Karpas-422 (cell line): ENCODE measurements at regions not wholly inside any gene's neighbourhood (a gene's known extent, or its start where the extent isn't known, plus 50 kb on each side); places are given as distances from the start of the nearest gene placed in this dataset.

Experiments used
- DNase-seq: peaks from one replicate; pipeline ENCODE4 v3.0.0-alpha.2; 2015
- H2AFZ ChIP-seq: fragments of 200-600 bp; sonication (generic); 2 replicates; pipeline ENCODE4 v1.6.1; 2014; ENCODE audit warnings: antibody characterized with exemption, low read length, mixed read lengths
- H3K27ac ChIP-seq: fragments of 200-600 bp; sonication (generic); 2 replicates; pipeline ENCODE4 v1.5.1; 2014; ENCODE audit warnings: mild to moderate bottlenecking, low read length, moderate library complexity
- H3K27me3 ChIP-seq: fragments of 200-600 bp; sonication (generic); 2 replicates; pipeline ENCODE4 v1.6.1; 2014; ENCODE audit warnings: low read length, mixed read lengths
- H3K36me3 ChIP-seq: fragments of 200-600 bp; sonication (generic); 2 replicates; pipeline ENCODE4 v1.6.1; 2014; ENCODE audit warnings: low read length, mixed read lengths; ENCODE audit not compliant: insufficient read depth
- H3K4me1 ChIP-seq: fragments of 200-600 bp; sonication (generic); 2 replicates; pipeline ENCODE4 v1.6.1; 2014; ENCODE audit warnings: mild to moderate bottlenecking, low read length, mixed read lengths
- H3K4me2 ChIP-seq: fragments of 200-600 bp; sonication (generic); 2 replicates; pipeline ENCODE4 v1.6.1; 2014; ENCODE audit warnings: low read length, low read depth, mild to moderate bottlenecking; ENCODE audit not compliant: poor library complexity, severe bottlenecking
- H3K4me3 ChIP-seq: fragments of 200-600 bp; sonication (generic); 2 replicates; pipeline ENCODE4 v1.5.1; 2014; ENCODE audit warnings: mild to moderate bottlenecking, antibody characterized with exemption, low read length, mixed read lengths
- H3K79me2 ChIP-seq: fragments of 200-600 bp; sonication (generic); 2 replicates; pipeline ENCODE4 v1.6.1; 2014; ENCODE audit warnings: mild to moderate bottlenecking, low read length, mixed read lengths
- H3K9ac ChIP-seq: fragments of 200-600 bp; sonication (generic); 2 replicates; pipeline ENCODE4 v1.6.0; 2014; ENCODE audit warnings: low read length
- H3K9me2 ChIP-seq: fragments of 200-600 bp; sonication (generic), shearing (Covaris generic); replicated peaks from 2 replicates; pipeline ENCODE4 v1.6.0; 2014; ENCODE audit warnings: mild to moderate bottlenecking, low read length, moderate library complexity; ENCODE audit not compliant: insufficient read depth
- H3K9me3 ChIP-seq: fragments of 300-700, 200-600 bp; sonication (generic); 2 replicates; pipeline ENCODE4 v1.6.1; 2014; ENCODE audit warnings: low read length, mixed read lengths
- H4K20me1 ChIP-seq: fragments of 200-600 bp; sonication (generic); 2 replicates; pipeline ENCODE4 v1.6.1; 2014; ENCODE audit warnings: mild to moderate bottlenecking, antibody characterized with exemption, low read length, low read depth; ENCODE audit not compliant: insufficient read depth

- Histone ChIP-seq H3K27me3 (no peaks in the 10 kb centered on the region), H3K36me3 (no peaks in the 10 kb centered on the region), H3K9me2 (no peaks in the 10 kb centered on the region), H2AFZ (no peak overlapping the region), H3K4me2 (no peak overlapping the region), H3K4me3 (no peak overlapping the region), H4K20me1 (no peaks in the 10 kb centered on the region), H3K9me3 (peaks cover 28% of the 10 kb centered on the region), H3K79me2 (no peaks in the 10 kb centered on the region), H3K4me1 (no peaks in the 10 kb centered on the region), H3K27ac (no peak overlapping the region), H3K9ac (no peak overlapping the region)
- DNase-seq = no peak
Measured at GRCh38 chr13:107582171-107582570, 633.2 kb downstream of the LIG4 start.

GRCh38 chr13:107580741-107581412 is 634.5 kb downstream of the LIG4 start:
- H3K9me3 ChIP-seq = peaks cover 18% of the 10 kb centered on the region
- no peak for DNase-seq
- no peaks in the 10 kb centered on the region for H3K9me2 ChIP-seq
- H3K79me2 ChIP-seq = no peaks in the 10 kb centered on the region
- no peak overlapping the region for H2AFZ ChIP-seq
- no peaks in the 10 kb centered on the region for H3K27me3 ChIP-seq
- no peaks in the 10 kb centered on the region for H4K20me1 ChIP-seq
- H3K27ac ChIP-seq = no peak overlapping the region
- no peak overlapping the region for H3K9ac ChIP-seq
- H3K36me3 ChIP-seq = no peaks in the 10 kb centered on the region
- no peak overlapping the region for H3K4me3 ChIP-seq
- H3K4me1 ChIP-seq = no peaks in the 10 kb centered on the region
- H3K4me2 ChIP-seq = no peak overlapping the region

GRCh38 chr13:107576430-107576829 is 638.9 kb downstream of the LIG4 start:
- H3K36me3 ChIP-seq = no peaks in the 10 kb centered on the region
- H3K9me2 ChIP-seq = no peaks in the 10 kb centered on the region
- H3K4me1 ChIP-seq = no peaks in the 10 kb centered on the region
- H2AFZ ChIP-seq = no peak overlapping the region
- no peak overlapping the region for H3K4me3 ChIP-seq
- no peaks in the 10 kb centered on the region for H3K27me3 ChIP-seq
- H3K27ac ChIP-seq = no peak overlapping the region
- no peak overlapping the region for H3K4me2 ChIP-seq
- H3K9ac ChIP-seq = no peak overlapping the region
- peaks cover 10% of the 10 kb centered on the region for H3K9me3 ChIP-seq
- no peaks in the 10 kb centered on the region for H3K79me2 ChIP-seq
- no peak for DNase-seq
- no peaks in the 10 kb centered on the region for H4K20me1 ChIP-seq

GRCh38 chr13:107574517-107575210 is 640.7 kb downstream of the LIG4 start:
- Histone ChIP-seq H3K4me1 (no peaks in the 10 kb centered on the region), H3K36me3 (no peaks in the 10 kb centered on the region), H3K9me2 (no peaks in the 10 kb centered on the region), H3K9me3 (peaks cover 12% of the 10 kb centered on the region), H4K20me1 (no peaks in the 10 kb centered on the region), H3K79me2 (no peaks in the 10 kb centered on the region), H3K27me3 (no peaks in the 10 kb centered on the region), H3K27ac (no peak overlapping the region), H3K4me3 (no peak overlapping the region), H2AFZ (no peak overlapping the region), H3K9ac (no peak overlapping the region), H3K4me2 (no peak overlapping the region)
- DNase-seq = no peak

- Histone ChIP-seq H3K27ac (no peak overlapping the region), H3K27me3 (no peaks in the 10 kb centered on the region), H3K9ac (no peak overlapping the region), H4K20me1 (no peaks in the 10 kb centered on the region), H3K4me2 (no peak overlapping the region), H3K9me2 (no peaks in the 10 kb centered on the region), H2AFZ (no peak overlapping the region), H3K4me3 (no peak overlapping the region), H3K36me3 (no peaks in the 10 kb centered on the region), H3K4me1 (no peaks in the 10 kb centered on the region), H3K79me2 (no peaks in the 10 kb centered on the region), H3K9me3 (peaks cover 12% of the 10 kb centered on the region)
- no peak for DNase-seq
Measured at GRCh38 chr13:107573184-107573583, 642.2 kb downstream of the LIG4 start.

- Histone ChIP-seq H3K27me3 (no peaks in the 10 kb centered on the region), H3K4me2 (no peak overlapping the region), H2AFZ (no peak overlapping the region), H3K9me3 (peaks cover 17% of the 10 kb centered on the region), H4K20me1 (no peaks in the 10 kb centered on the region), H3K4me1 (no peaks in the 10 kb centered on the region), H3K36me3 (no peaks in the 10 kb centered on the region), H3K4me3 (no peak overlapping the region), H3K79me2 (no peaks in the 10 kb centered on the region), H3K27ac (no peak overlapping the region), H3K9me2 (no peaks in the 10 kb centered on the region), H3K9ac (no peak overlapping the region)
- no peak for DNase-seq
Measured at GRCh38 chr13:107572156-107572555, 643.2 kb downstream of the LIG4 start.

GRCh38 chr13:107568181-107568580 is 647.2 kb downstream of the LIG4 start:
- Histone ChIP-seq H3K4me2 (no peak overlapping the region), H3K9me2 (no peaks in the 10 kb centered on the region), H3K79me2 (no peaks in the 10 kb centered on the region), H3K4me3 (no peak overlapping the region), H3K27me3 (no peaks in the 10 kb centered on the region), H2AFZ (no peak overlapping the region), H3K9me3 (peaks cover 14% of the 10 kb centered on the region), H3K27ac (no peak overlapping the region), H4K20me1 (no peaks in the 10 kb centered on the region), H3K4me1 (no peaks in the 10 kb centered on the region), H3K9ac (no peak overlapping the region), H3K36me3 (no peaks in the 10 kb centered on the region)
- DNase-seq = no peak

- no peaks in the 10 kb centered on the region for H3K27me3 ChIP-seq
- no peaks in the 10 kb centered on the region for H3K36me3 ChIP-seq
- no peaks in the 10 kb centered on the region for H3K9me2 ChIP-seq
- no peak overlapping the region for H2AFZ ChIP-seq
- no peak for DNase-seq
- no peak overlapping the region for H3K4me3 ChIP-seq
- H3K27ac ChIP-seq = no peak overlapping the region
- no peaks in the 10 kb centered on the region for H4K20me1 ChIP-seq
- H3K79me2 ChIP-seq = no peaks in the 10 kb centered on the region
- H3K4me1 ChIP-seq = no peaks in the 10 kb centered on the region
- H3K9me3 ChIP-seq = peaks cover 14% of the 10 kb centered on the region
- H3K9ac ChIP-seq = no peak overlapping the region
- H3K4me2 ChIP-seq = no peak overlapping the region
Measured at GRCh38 chr13:107563099-107563925, 652.0 kb downstream of the LIG4 start.
